Gastroesophageal sphincter (tissue), 4 donors: ENCODE measurements at regions not wholly inside any gene's neighbourhood (a gene's known extent, or its start where the extent isn't known, plus 50 kb on each side); places are given as distances from the start of the nearest gene placed in this dataset.

Source experiments
- ATAC-seq: fragments of 150-250 bp; one replicate; pipeline ENCODE4 v1.9.1; 2016; ENCODE audit warnings: mild to moderate bottlenecking, moderate library complexity
- H3K27ac ChIP-seq, 4 donors: fragments of 200-600 bp; sonication (generic) in 3 of 4; 1 replicate in 3 of 4; 2 replicates in 1 of 4; pipeline ENCODE4 v1.5.1; 2016 to 2019
- H3K27me3 ChIP-seq: fragments of 200-600 bp; sonication (generic); one replicate; pipeline ENCODE4 v1.5.1; 2019
- H3K36me3 ChIP-seq, 2 donors: fragments of 200-600 bp; sonication (generic); one replicate each; pipeline ENCODE4 v1.5.1; 2019; ENCODE audit warnings: control low read depth in 1 of 2
- H3K4me1 ChIP-seq, 3 donors: fragments of 200-600 bp; sonication (generic); 1 replicate in 2 of 3; 2 replicates in 1 of 3; pipeline ENCODE4 v1.5.1; 2016 to 2019; ENCODE audit warnings: control low read depth in 2 of 3
- H3K4me3 ChIP-seq, 2 donors: fragments of 200-600 bp; sonication (generic); one replicate each; pipeline ENCODE4 v1.5.1; 2019; ENCODE audit warnings: mild to moderate bottlenecking in 1 of 2, moderate library complexity in 1 of 2
- H3K9me3 ChIP-seq, 3 donors: fragments of 200-600 bp; sonication (generic); one replicate each; pipeline ENCODE4 v1.5.1; 2017 to 2019; ENCODE audit warnings: control low read depth in 2 of 3
- EP300 ChIP-seq: sonication (generic); formaldehyde crosslinking; IDR thresholded peaks from one replicate; pipeline ENCODE4 v1.6.1; 2017; ENCODE audit warnings: antibody characterized with exemption, mild to moderate bottlenecking
- POLR2A ChIP-seq, 2 donors: fragments of 450-650 bp; IDR thresholded peaks; one replicate each; pipeline ENCODE4 v1.6.1; 2017; ENCODE audit warnings: antibody characterized with exemption in 2 of 2, mild to moderate bottlenecking in 2 of 2, moderate library complexity in 1 of 2
- POLR2AphosphoS5 ChIP-seq: sonication (generic); formaldehyde crosslinking; IDR thresholded peaks from one replicate; pipeline ENCODE4 v1.6.1; 2017; ENCODE audit warnings: antibody characterized with exemption
- WGBS, 2 donors: methylation state at CpG; one replicate each; pipeline ENCODE4 v1.1.5; 2018; ENCODE audit warnings: low coverage in 1 of 2; 5-methylcytosine and 5-hydroxymethylcytosine counted together
- TF ChIP-seq, protein P1 (sequence below), 4 experiments: fragments of 200-600 bp in 2 of 4; fragments of 450-650 bp in 2 of 4; sonication (generic) in 1 of 4; IDR thresholded peaks; one replicate each; pipeline ENCODE4 v1.5.1; 2017 to 2019; ENCODE audit warnings: antibody characterized with exemption in 4 of 4, mild to moderate bottlenecking in 2 of 4, moderate library complexity in 2 of 4

DNA sequence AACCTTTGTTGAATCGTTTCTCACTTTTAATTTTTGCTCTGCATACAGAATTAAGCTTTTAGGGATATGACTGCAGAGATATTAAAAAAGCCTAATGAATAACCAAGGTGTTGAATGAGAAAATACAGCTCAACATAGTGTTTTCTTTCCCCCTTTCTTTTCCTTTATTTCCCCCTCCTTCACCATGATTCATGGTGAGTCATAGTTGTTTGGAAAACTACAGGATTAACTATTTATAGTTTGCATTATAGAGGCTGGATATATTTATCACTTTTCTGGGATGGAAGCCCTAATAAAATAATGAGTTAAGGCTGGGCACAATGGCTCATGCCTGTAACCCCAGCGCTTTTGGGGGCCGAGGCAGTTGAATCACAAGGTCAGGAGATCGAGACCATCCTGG lies 115.0 kb downstream of the DNAJB9 start:
- Histone ChIP-seq H3K36me3 (no peaks in the 10 kb centered on the region), H3K27ac (no peak overlapping the region), H3K27me3 (no peaks in the 10 kb centered on the region), H3K4me1 (no peaks in the 10 kb centered on the region), H3K9me3 (no peaks in the 10 kb centered on the region), H3K4me3 (no peak overlapping the region)
- 55 to 81% methylated on average over 3 to 4 of the region's 4 CpGs for WGBS, 2 donors
- ATAC-seq, result no peak
- TF ChIP-seq EP300 (no peak), POLR2A (IDR thresholded peaks at IDR 0.05) (no peak), POLR2AphosphoS5 (no peak)
- TF ChIP-seq, protein P1, sequence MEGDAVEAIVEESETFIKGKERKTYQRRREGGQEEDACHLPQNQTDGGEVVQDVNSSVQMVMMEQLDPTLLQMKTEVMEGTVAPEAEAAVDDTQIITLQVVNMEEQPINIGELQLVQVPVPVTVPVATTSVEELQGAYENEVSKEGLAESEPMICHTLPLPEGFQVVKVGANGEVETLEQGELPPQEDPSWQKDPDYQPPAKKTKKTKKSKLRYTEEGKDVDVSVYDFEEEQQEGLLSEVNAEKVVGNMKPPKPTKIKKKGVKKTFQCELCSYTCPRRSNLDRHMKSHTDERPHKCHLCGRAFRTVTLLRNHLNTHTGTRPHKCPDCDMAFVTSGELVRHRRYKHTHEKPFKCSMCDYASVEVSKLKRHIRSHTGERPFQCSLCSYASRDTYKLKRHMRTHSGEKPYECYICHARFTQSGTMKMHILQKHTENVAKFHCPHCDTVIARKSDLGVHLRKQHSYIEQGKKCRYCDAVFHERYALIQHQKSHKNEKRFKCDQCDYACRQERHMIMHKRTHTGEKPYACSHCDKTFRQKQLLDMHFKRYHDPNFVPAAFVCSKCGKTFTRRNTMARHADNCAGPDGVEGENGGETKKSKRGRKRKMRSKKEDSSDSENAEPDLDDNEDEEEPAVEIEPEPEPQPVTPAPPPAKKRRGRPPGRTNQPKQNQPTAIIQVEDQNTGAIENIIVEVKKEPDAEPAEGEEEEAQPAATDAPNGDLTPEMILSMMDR (IDR thresholded peaks at IDR 0.05), result no peak

DNA sequence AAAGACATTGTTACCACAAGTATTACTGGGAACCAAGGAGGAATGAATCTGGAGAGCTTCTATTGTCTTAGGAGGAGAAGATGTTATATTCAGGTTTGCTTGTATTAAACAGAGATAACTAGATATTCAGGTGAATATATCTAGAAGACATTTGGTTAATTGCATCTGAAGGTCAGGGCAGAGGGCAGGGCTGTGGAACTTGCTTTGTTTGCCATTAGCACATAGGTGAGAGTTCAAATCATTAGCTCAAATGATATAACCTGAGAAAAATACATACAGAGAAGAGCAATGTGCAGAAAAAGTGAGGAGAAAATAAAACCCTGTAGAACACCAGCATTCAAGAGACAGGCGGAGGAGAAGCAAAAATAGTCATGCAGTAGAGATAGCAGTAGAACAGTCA lies 116.8 kb downstream of the DNAJB9 start:
- no peaks in the 10 kb centered on the region for H3K27me3 ChIP-seq
- no peak overlapping the region for H3K4me3 ChIP-seq
- ATAC-seq, result no peak
- no peak overlapping the region for H3K27ac ChIP-seq
- WGBS, 2 donors, result 60 to 90% methylated on average over 1 of the region's 1 CpG
- H3K4me1 ChIP-seq, result no peaks in the 10 kb centered on the region
- no peak for TF ChIP-seq EP300
- TF ChIP-seq, protein P1 (IDR thresholded peaks at IDR 0.05), result no peak
- TF ChIP-seq POLR2AphosphoS5, result no peak
- TF ChIP-seq POLR2A (IDR thresholded peaks at IDR 0.05), result no peak
- H3K9me3 ChIP-seq, result no peaks in the 10 kb centered on the region
- no peaks in the 10 kb centered on the region for H3K36me3 ChIP-seq

DNA sequence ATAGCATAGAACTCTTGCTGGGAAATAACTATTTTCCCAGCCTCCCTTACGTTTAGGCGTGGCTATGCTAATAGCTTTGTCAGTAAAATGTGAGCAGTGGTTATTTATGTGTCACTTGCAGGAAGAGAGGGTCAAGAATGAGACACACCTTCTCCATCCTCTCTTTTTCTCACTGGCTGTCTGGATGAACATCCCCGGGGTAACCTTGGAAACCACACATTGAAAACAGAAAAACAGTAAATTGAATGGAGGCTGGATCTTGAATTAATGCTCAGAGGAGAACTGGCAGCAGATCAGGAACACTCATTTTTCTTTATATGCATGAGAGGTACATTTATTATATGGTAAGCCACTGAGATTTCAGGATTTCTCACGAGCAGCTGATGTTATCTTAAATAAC lies 127.6 kb downstream of the DNAJB9 start:
- Histone ChIP-seq H3K36me3 (no peaks in the 10 kb centered on the region), H3K27ac (no peak overlapping the region), H3K9me3 (no peaks in the 10 kb centered on the region), H3K4me1 (no peaks in the 10 kb centered on the region), H3K4me3 (no peak overlapping the region), H3K27me3 (no peaks in the 10 kb centered on the region)
- ATAC-seq, result no peak
- WGBS, 2 donors, result 36 to 42% methylated on average over 4 of the region's 4 CpGs
- TF ChIP-seq, protein P1 (IDR thresholded peaks at IDR 0.05), result no peak
- TF ChIP-seq POLR2AphosphoS5 (no peak), POLR2A (IDR thresholded peaks at IDR 0.05) (no peak)

DNA sequence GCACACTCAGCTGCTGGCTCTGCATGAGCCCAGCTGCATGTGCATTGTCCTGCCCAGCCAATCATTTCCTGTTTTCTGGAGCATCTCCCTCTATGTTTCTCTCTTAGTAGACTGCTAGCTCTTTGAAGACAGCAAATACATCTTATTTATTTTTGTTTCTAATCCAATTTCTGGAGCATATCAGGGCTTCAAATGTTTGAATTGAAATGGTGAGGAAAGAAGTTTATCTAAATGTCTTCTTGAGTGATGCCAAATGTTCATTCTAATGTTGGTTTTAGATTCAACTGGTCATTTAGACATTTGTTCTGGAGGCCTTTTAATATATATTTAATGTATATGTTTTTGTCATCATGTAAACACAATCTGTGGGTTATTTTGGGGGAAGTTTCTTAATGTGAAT lies 141.9 kb downstream of the DNAJB9 start:
- H3K9me3 ChIP-seq, result no peaks in the 10 kb centered on the region
- ATAC-seq, result no peak
- TF ChIP-seq, protein P1 (IDR thresholded peaks at IDR 0.05), result no peak
- TF ChIP-seq POLR2AphosphoS5, result no peak
- TF ChIP-seq POLR2A (IDR thresholded peaks at IDR 0.05), result no peak
- no peak for TF ChIP-seq EP300

DNA sequence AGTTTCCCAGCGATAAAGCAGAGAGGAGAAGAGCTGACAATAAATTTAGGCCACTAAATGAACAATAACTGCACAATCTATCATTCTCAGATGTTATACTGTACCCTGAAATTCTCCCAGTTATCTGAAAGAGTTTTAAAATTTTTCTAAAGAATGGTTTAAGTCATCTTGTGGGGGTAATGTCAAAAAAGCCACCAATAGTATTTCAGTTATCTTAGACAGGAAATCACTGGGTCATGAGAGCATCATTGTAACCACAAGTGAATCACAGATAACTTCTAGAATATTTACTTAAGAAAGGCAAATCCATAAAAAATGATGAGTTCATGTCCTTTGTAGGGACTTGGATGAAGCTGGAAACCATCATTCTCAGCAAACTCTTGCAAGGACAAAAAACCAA lies 147.1 kb downstream of the DNAJB9 start:
- peaks cover 7% of the 10 kb centered on the region for H3K27me3 ChIP-seq
- ATAC-seq, result no peak
- TF ChIP-seq POLR2AphosphoS5, result no peak
- TF ChIP-seq, protein P1 (IDR thresholded peaks at IDR 0.05), result no peak
- no peak for TF ChIP-seq POLR2A (IDR thresholded peaks at IDR 0.05)
- no peak for TF ChIP-seq EP300
- no peaks in the 10 kb centered on the region for H3K9me3 ChIP-seq
- no peak overlapping the region for H3K4me3 ChIP-seq
- WGBS, 2 donors, result 44 to 50% methylated on average over 1 of the region's 1 CpG
- H3K27ac ChIP-seq, result no peak overlapping the region
- no peaks in the 10 kb centered on the region for H3K36me3 ChIP-seq
- no peaks in the 10 kb centered on the region for H3K4me1 ChIP-seq

More for the DNA sequence above, 141.9 kb downstream of the DNAJB9 start:
- Histone ChIP-seq H3K36me3 (no peaks in the 10 kb centered on the region), H3K27ac (no peak overlapping the region), H3K4me1 (no peaks in the 10 kb centered on the region), H3K4me3 (no peak overlapping the region), H3K27me3 (peaks cover 7% of the 10 kb centered on the region)
